HUES6 (cell line): ENCODE measurements at regions not wholly inside any gene's neighbourhood (a gene's known extent, or its start where the extent isn't known, plus 50 kb on each side); places are given as distances from the start of the nearest gene placed in this dataset.
"Not testable (repeated sequence)": the region's sequence is repeated elsewhere in the genome, so short reads cannot be mapped to it uniquely, and the experiment has no call there.

Experiments
- H3K27ac ChIP-seq: 2 replicates; pipeline ENCODE4 v1.7.0; 2013; ENCODE audit warnings: low read depth, mild to moderate bottlenecking, low read length, inconsistent platforms
- H3K27me3 ChIP-seq: 2 replicates; pipeline ENCODE4 v1.6.1; 2013; ENCODE audit warnings: low read length; ENCODE audit not compliant: control insufficient read depth, insufficient read depth
- H3K36me3 ChIP-seq: 2 replicates; pipeline ENCODE4 v1.6.1; 2013; ENCODE audit warnings: low read length; ENCODE audit not compliant: control insufficient read depth, insufficient read depth
- H3K4me1 ChIP-seq: 2 replicates; pipeline ENCODE4 v1.6.1; 2013; ENCODE audit warnings: low read length; ENCODE audit not compliant: control insufficient read depth, insufficient read depth
- H3K4me3 ChIP-seq: 2 replicates; pipeline ENCODE4 v1.5.1; 2013; ENCODE audit warnings: low read depth, low read length
- H3K9ac ChIP-seq: one replicate; pipeline ENCODE4 v1.6.1; 2013; ENCODE audit warnings: mild to moderate bottlenecking, low read length
- H3K9me3 ChIP-seq: 2 replicates; pipeline ENCODE4 v1.6.1; 2013; ENCODE audit warnings: low read depth, low read length; ENCODE audit not compliant: control insufficient read depth, insufficient read depth

DNA sequence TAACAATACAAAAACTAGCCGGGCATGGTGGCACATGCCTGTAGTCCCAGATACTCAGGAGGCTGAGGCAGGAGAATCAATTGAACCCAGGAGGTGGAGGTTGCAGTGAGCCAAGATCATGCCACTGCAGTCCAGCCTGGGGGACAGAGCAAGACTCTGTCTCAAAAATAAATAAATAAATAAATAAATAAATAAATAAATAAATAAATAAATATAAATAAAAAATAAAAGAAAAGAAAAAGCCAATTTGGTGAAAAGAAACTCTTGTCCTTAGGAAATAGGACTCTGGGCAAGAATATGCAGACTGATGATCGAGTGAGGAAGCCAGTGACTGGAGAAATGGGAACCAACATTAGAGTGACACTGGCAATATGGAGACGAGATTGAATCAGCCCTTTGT lies 171.9 kb upstream of the DCC start:
- H3K36me3 ChIP-seq, result not testable (repeated sequence)

DNA sequence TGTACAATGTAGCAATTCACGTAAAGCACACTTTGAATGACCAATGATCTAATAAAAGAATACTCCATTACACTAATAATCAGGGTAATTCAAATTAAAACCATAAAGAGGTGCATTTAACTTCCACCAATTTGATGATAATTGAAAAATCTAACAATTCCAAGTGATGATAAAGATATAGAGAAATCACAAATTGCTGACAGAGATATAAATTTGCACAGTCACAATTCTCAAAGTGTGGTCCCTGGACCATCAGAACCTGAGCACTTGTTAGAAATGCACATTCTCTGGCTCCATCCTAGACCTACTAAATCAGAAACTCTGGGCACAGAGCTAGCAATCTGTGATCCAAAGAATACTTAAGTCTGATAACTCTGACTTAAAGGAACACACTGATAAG lies 165.8 kb upstream of the DCC start:
- Histone ChIP-seq H3K27ac (no peak overlapping the region), H3K36me3 (no peaks in the 10 kb centered on the region), H3K4me1 (no peaks in the 10 kb centered on the region)

More for the DNA sequence above, 171.9 kb upstream of the DCC start:
- H3K9me3 ChIP-seq, result peaks cover 11% of the 10 kb centered on the region
- H3K27me3 ChIP-seq, H3K9ac ChIP-seq, H3K4me1 ChIP-seq, H3K4me3 ChIP-seq, H3K27ac ChIP-seq: not testable (repeated sequence)

GRCh38 chr18:52175406-52175805 lies 164.6 kb upstream of the DCC start:
- Histone ChIP-seq H3K9me3 (no peaks in the 10 kb centered on the region), H3K4me3 (no peak overlapping the region), H3K27ac (no peak overlapping the region), H3K4me1 (no peaks in the 10 kb centered on the region), H3K36me3 (no peaks in the 10 kb centered on the region), H3K27me3 (no peaks in the 10 kb centered on the region), H3K9ac (no peak overlapping the region)

More for the DNA sequence above, 165.8 kb upstream of the DCC start:
- Histone ChIP-seq H3K27me3 (no peaks in the 10 kb centered on the region), H3K9ac (no peak overlapping the region), H3K4me3 (no peak overlapping the region), H3K9me3 (no peaks in the 10 kb centered on the region)

GRCh38 chr18:52183107-52183506 lies 156.9 kb upstream of the DCC start:
- Histone ChIP-seq H3K4me1 (no peaks in the 10 kb centered on the region), H3K27me3 (no peaks in the 10 kb centered on the region), H3K9ac (no peak overlapping the region), H3K4me3 (no peak overlapping the region), H3K36me3 (no peaks in the 10 kb centered on the region), H3K27ac (no peak overlapping the region), H3K9me3 (no peaks in the 10 kb centered on the region)

DNA sequence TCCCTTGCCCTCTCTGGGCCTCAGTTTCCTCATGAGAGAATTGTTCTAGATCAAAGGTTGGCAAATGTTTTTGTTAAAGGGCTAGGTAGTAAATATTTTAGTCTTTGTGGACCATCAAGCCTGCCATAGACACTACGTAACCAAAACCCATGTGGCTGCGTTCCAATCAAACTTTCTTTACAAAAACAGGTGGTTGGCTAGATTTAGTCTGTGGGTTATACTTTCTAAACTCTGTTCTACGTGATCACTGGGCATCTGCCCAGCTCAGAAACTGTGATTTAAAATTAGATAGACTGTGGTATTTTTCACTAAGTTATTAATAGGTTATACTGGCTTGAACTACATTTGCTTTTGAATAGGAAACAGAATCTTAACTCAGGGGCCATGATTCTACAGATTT lies 149.8 kb upstream of the DCC start:
- Histone ChIP-seq H3K27ac (no peak overlapping the region), H3K9ac (no peak overlapping the region), H3K36me3 (no peaks in the 10 kb centered on the region), H3K4me3 (no peak overlapping the region), H3K27me3 (no peaks in the 10 kb centered on the region), H3K4me1 (peaks cover 12% of the 10 kb centered on the region), H3K9me3 (no peaks in the 10 kb centered on the region)

- H3K9me3 ChIP-seq, result no peaks in the 10 kb centered on the region
- no peak overlapping the region for H3K4me3 ChIP-seq
- no peak overlapping the region for H3K9ac ChIP-seq
- no peak overlapping the region for H3K27ac ChIP-seq
- no peaks in the 10 kb centered on the region for H3K27me3 ChIP-seq
- H3K4me1 ChIP-seq, result peaks cover 12% of the 10 kb centered on the region
- H3K36me3 ChIP-seq, result no peaks in the 10 kb centered on the region
Measured at GRCh38 chr18:52190631-52191030, 149.4 kb upstream of the DCC start.

GRCh38 chr18:52200406-52200805 lies 139.6 kb upstream of the DCC start:
- H3K9ac ChIP-seq, result no peak overlapping the region
- no peaks in the 10 kb centered on the region for H3K27me3 ChIP-seq
- H3K4me1 ChIP-seq, result no peaks in the 10 kb centered on the region; the same call in 1 of the 2 replicates
- H3K4me3 ChIP-seq, result no peak overlapping the region
- H3K36me3 ChIP-seq, result no peaks in the 10 kb centered on the region
- no peak overlapping the region for H3K27ac ChIP-seq
- H3K9me3 ChIP-seq, result no peaks in the 10 kb centered on the region

- H3K27ac ChIP-seq, result no peak overlapping the region
- no peak overlapping the region for H3K4me3 ChIP-seq
- H3K9me3 ChIP-seq, result no peaks in the 10 kb centered on the region
- no peaks in the 10 kb centered on the region; the same call in 1 of the 2 replicates for H3K4me1 ChIP-seq
- no peaks in the 10 kb centered on the region for H3K36me3 ChIP-seq
- H3K27me3 ChIP-seq, result no peaks in the 10 kb centered on the region
- H3K9ac ChIP-seq, result no peak overlapping the region
Measured at GRCh38 chr18:52200921-52201663, 138.9 kb upstream of the DCC start.

DNA sequence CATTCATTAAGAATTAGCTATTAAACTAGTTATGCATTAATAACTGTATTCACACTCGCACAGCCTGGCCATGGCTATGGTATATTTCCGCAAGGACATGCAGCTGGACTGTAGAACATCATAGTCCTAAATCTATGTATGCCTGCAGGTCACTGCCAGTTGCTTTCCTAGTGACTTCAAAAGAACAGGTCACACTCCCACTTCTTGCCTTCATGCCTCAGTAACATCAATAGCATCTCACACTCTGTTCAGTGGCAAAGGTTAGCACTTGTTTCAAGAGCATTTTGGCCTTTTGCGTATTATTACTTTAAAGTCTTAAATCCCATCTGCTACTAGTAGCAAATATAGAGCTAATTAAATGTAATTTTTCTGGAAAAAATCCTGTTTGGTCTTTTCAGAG lies 131.4 kb upstream of the DCC start:
- H3K36me3 ChIP-seq, result no peaks in the 10 kb centered on the region

DNA sequence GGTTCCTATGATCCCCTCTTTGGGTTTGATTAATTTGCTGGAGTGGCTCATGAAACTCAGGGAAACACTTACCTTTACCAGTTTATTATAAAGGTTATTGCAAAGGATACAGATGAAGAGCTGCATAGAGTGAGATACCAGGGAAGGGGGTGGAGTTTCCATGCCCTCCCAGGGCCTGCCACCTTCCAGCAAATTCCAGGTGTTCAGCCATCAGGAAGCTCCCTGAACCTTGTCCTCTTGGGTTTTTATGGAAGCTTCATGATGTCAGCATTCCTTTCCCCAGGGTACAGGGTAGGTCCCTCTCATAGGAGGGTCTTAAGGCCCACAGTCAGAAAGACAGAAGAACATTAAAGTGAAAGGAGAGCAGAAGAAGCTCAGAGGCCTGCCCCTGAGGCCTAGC lies 123.9 kb upstream of the DCC start:
- Histone ChIP-seq H3K9me3 (no peaks in the 10 kb centered on the region), H3K4me1 (no peaks in the 10 kb centered on the region), H3K9ac (no peak overlapping the region), H3K4me3 (no peak overlapping the region), H3K36me3 (no peaks in the 10 kb centered on the region), H3K27me3 (no peaks in the 10 kb centered on the region), H3K27ac (no peak overlapping the region)

More for the DNA sequence above, 131.4 kb upstream of the DCC start:
- no peak overlapping the region for H3K27ac ChIP-seq
- H3K9ac ChIP-seq, result no peak overlapping the region
- H3K9me3 ChIP-seq, result no peaks in the 10 kb centered on the region
- no peaks in the 10 kb centered on the region for H3K27me3 ChIP-seq
- H3K4me1 ChIP-seq, result no peaks in the 10 kb centered on the region
- no peak overlapping the region for H3K4me3 ChIP-seq

- no peaks in the 10 kb centered on the region for H3K27me3 ChIP-seq
- no peaks in the 10 kb centered on the region for H3K36me3 ChIP-seq
- no peaks in the 10 kb centered on the region for H3K4me1 ChIP-seq
- H3K9me3 ChIP-seq, result no peaks in the 10 kb centered on the region
- H3K9ac ChIP-seq, result no peak overlapping the region
- H3K4me3 ChIP-seq, result no peak overlapping the region
- H3K27ac ChIP-seq, result no peak overlapping the region
Measured at GRCh38 chr18:52216666-52217065, 123.3 kb upstream of the DCC start.
